Ramos (cell line): ENCODE measurements at regions not wholly inside any gene's neighbourhood (a gene's known extent, or its start where the extent isn't known, plus 50 kb on each side); places are given as distances from the start of the nearest gene placed in this dataset.

Experiments
- in situ Hi-C: fragments of 300-500 bp; cut with MboI; formaldehyde crosslinking; loops from one replicate; pipeline ENCODE4 v1.14.3; 2022; ENCODE audit warnings: low sequenced_read_pairs; ENCODE audit not compliant: unreplicated experiment

GRCh38 chr2:220614064-220614463, 958.0 kb downstream of the EPHA4 start:
- in situ Hi-C loops = no loop called here

- in situ Hi-C loops = no loop called here
These were observed 952.4 kb downstream of the EPHA4 start for GRCh38 chr2:220619525-220620220.

- in situ Hi-C loops = no loop called here
These were observed 945.5 kb downstream of the EPHA4 start for GRCh38 chr2:220626603-220627002.

GRCh38 chr2:220628252-220628651, 943.9 kb downstream of the EPHA4 start:
- in situ Hi-C loops = no loop called here

- in situ Hi-C loops = no loop called here
These were observed 931.0 kb downstream of the EPHA4 start for GRCh38 chr2:220641137-220641536.

GRCh38 chr2:220646424-220646823, 925.7 kb downstream of the EPHA4 start:
- in situ Hi-C loops = no loop called here

- in situ Hi-C loops = no loop called here
These were observed 923.5 kb downstream of the EPHA4 start for GRCh38 chr2:220648628-220649027.

GRCh38 chr2:220653776-220654175, 918.3 kb downstream of the EPHA4 start:
- in situ Hi-C loops = no loop called here

- in situ Hi-C loops = no loop called here
These were observed 917.8 kb downstream of the EPHA4 start for GRCh38 chr2:220654322-220654721.

GRCh38 chr2:220660277-220661145, 911.6 kb downstream of the EPHA4 start:
- in situ Hi-C loops = no loop called here

- in situ Hi-C loops = no loop called here
These were observed 909.7 kb downstream of the EPHA4 start for GRCh38 chr2:220662431-220662830.

- in situ Hi-C loops = no loop called here
These were observed 909.0 kb downstream of the EPHA4 start for GRCh38 chr2:220663065-220663464.

GRCh38 chr2:220664272-220665107, 907.6 kb downstream of the EPHA4 start:
- in situ Hi-C loops = no loop called here

GRCh38 chr2:220665108-220665471, 907.0 kb downstream of the EPHA4 start:
- in situ Hi-C loops = no loop called here

GRCh38 chr2:220669324-220669723, 902.8 kb downstream of the EPHA4 start:
- in situ Hi-C loops = no loop called here

- in situ Hi-C loops = no loop called here
These were observed 901.6 kb downstream of the EPHA4 start for GRCh38 chr2:220670511-220670910.

- in situ Hi-C loops = no loop called here
These were observed 898.8 kb downstream of the EPHA4 start for GRCh38 chr2:220673151-220673874.

- in situ Hi-C loops = no loop called here
These were observed 898.1 kb downstream of the EPHA4 start for GRCh38 chr2:220674033-220674432.

- in situ Hi-C loops = no loop called here
These were observed 895.4 kb downstream of the EPHA4 start for GRCh38 chr2:220676695-220677094.

GRCh38 chr2:220678943-220679342, 893.2 kb downstream of the EPHA4 start:
- in situ Hi-C loops = no loop called here
